Omental fat pad (tissue), 3 donors: ENCODE measurements at regions not wholly inside any gene's neighbourhood (a gene's known extent, or its start where the extent isn't known, plus 50 kb on each side); places are given as distances from the start of the nearest gene placed in this dataset.

Source experiments
- ATAC-seq: fragments of 150-250 bp; one replicate; pipeline ENCODE4 v1.9.1; 2016; ENCODE audit warnings: mild to moderate bottlenecking, moderate library complexity; ENCODE audit not compliant: low FRiP score
- DNase-seq: peaks from one replicate; pipeline ENCODE4 v3.0.0-alpha.2; 2019; ENCODE audit warnings: low spot score
- CTCF ChIP-seq, 3 donors: fragments of 450-650 bp; IDR thresholded peaks; one replicate each; pipeline ENCODE4 v1.5.1; 2016 to 2017; ENCODE audit warnings: antibody characterized with exemption in 3 of 3, mild to moderate bottlenecking in 3 of 3, moderate library complexity in 2 of 3

DNA sequence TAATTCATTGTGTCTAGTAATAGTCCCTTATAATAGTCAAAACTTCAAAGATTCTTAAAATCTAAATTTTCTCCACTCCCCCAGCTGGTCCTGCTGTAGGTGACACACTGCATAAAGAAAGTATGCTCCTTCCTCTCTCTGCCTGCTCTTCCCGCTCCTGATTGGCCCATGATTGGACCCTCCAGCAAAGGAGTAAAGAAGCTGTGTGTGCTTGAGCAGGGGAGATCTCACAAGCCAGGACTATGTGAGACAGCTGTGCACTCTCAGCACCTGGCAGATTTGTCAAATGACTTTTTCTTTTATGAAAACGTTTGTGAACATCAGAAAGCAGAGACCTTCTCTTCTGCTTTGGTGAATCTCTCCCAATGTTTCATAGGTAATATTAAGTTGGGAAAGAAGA is 274.8 kb upstream of the LYPLAL1 start:
- DNase-seq (no peak), ATAC-seq (no peak)
- no peak for TF ChIP-seq CTCF (IDR thresholded peaks at IDR 0.05)

- TF ChIP-seq CTCF (IDR thresholded peaks at IDR 0.05): no peak
- ATAC-seq (no peak), DNase-seq (no peak)
These were observed 273.1 kb upstream of the LYPLAL1 start for GRCh38 chr1:218900615-218901014.

DNA sequence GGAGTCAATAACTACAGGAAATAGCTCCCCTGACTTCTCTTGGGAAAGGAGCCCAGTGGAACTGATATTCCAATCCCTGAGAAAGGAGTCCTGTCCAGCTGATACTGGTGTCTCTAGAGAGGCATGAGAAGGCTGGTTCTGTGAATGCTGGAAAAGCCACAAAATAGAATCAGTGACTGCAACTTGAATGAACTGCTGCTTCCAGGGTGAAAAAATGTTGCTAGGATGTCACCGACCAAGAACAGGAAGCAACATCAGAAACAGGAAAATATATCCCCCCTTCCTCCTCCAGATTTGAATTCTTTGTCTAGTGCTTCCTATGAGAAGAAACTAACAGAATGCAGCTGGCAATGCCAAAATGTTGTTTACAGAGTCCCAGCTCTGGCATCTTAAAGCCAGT is 269.3 kb upstream of the LYPLAL1 start:
- no peak for ATAC-seq
- DNase-seq: no peak
- no peak for TF ChIP-seq CTCF (IDR thresholded peaks at IDR 0.05)

GRCh38 chr1:218916720-218917119 is 257.0 kb upstream of the LYPLAL1 start:
- no peak for TF ChIP-seq CTCF (IDR thresholded peaks at IDR 0.05)
- DNase-seq: no peak
- ATAC-seq: no peak

- TF ChIP-seq CTCF (IDR thresholded peaks at IDR 0.05): no peak
- no peak for DNase-seq
- no peak for ATAC-seq
These were observed 256.0 kb upstream of the LYPLAL1 start for GRCh38 chr1:218917656-218918055.

GRCh38 chr1:218925777-218926176 is 247.9 kb upstream of the LYPLAL1 start:
- DNase-seq (no peak), ATAC-seq (no peak)
- TF ChIP-seq CTCF (IDR thresholded peaks at IDR 0.05): no peak

GRCh38 chr1:218926631-218927030 is 247.0 kb upstream of the LYPLAL1 start:
- DNase-seq (no peak), ATAC-seq (no peak)
- TF ChIP-seq CTCF (IDR thresholded peaks at IDR 0.05): no peak
